HT1080 (cell line): ENCODE measurements at regions not wholly inside any gene's neighbourhood (a gene's known extent, or its start where the extent isn't known, plus 50 kb on each side); places are given as distances from the start of the nearest gene placed in this dataset.

Experiments
- DNase-seq: peaks from one replicate; pipeline ENCODE4 v3.0.0-alpha.2; 2015; ENCODE audit warnings: low read depth

DNA sequence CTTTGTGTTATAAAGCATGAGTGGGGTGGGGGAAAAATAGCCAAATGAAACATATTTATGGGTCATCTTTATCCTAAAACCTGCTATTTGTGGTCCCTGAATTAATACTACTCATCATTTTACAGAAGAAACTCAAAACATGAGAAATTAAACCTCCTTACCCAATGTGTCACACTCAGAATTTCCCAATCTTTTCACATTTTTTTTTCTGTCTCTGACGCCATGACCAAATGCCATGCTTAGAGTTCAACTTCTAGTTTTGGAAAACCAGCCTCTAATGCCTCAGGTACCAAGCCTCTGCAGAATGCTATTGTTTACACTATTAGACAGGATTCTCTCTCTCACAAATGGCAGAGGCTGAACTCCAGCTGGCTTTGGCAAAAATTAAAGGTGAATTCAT lies 505.5 kb upstream of the WWC1 start:
- no peak for DNase-seq

DNA sequence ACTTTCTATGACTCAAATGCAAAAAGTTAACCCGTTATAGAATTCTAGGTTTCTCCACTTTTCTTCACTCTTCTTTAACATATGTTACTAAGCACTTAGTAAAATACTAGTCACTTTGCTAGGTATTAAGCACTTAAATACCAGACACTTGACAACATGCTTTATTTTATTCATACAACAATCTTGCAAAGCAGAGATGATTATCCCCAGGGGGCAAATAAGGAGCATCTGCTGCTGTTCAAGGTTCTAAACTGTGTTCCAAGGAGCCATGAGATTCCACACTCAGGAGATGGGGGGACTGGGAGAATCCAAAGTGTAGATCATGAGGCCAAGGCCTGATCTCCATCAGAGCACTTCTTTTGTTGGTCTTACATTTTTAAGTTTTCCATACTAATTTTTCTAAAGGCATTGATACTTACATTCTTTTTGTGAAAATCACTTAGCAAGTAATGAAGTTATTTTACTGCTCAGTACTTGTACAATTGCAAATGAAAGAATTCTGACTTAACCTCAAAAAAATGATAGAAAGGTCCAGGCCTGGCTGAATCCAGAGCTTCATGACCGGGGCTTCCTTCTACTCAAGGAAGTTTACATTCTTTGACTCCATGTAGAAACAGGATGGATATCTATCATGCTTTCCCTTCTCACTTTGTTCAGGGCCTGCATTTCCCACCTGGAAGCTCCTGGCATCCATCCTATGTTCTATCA lies 504.4 kb upstream of the WWC1 start:
- no peak for DNase-seq

DNA sequence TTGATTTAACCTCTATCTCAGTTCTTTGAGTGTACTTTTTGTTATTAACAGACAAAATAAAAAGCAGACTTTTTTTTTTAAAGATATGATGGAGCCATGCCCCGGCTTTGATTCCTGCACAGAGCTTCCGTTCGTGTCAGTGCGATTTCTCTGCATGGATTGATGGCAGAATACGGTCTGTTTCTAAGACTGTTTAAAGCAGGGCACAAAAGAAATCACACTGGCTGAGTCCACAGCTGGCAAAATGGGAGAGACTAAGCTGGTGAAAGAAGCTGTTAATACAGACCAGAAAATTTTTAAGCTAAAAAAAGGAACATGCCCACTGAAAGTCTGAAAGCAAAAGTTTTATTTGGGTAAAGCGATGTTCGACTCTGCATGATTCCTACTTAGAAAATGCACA lies 501.4 kb upstream of the WWC1 start:
- DNase-seq, result no peak

DNA sequence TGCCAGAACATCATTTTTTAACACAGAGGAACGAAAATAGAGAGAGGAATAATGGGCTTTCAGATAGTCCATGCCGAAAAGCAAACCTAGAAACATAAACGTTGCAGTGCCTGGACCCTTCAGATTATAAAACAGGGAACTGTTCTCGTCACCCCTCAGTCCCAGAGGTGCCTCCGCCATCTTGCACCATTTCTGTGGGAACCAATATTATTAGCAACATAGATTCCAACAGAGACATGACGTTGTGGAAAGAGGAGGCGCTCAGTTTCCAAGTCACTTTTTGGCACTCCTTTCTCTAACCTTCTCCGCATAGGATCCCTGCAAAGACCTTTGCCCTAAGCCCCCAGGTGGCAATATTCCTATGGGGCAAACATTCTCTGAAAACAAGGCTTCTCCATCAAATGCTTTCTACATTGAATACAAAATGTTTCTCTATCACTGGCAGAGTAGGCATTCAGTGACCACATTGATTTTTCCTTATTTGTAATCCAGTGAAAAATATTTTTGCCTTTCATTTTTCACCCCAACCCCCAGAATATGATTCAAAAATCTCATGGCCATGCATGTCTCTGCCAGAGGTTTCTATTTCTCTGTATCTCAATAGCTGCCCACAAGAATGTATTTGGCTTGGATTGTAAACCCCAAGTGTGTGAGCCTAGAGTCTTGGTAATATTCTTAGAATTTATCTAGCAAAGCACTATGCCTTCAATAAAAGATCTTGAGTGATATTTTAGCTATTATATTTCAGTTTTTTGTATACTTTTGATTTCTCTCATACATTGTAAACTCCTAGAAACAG lies 500.8 kb upstream of the WWC1 start:
- no peak for DNase-seq

DNA sequence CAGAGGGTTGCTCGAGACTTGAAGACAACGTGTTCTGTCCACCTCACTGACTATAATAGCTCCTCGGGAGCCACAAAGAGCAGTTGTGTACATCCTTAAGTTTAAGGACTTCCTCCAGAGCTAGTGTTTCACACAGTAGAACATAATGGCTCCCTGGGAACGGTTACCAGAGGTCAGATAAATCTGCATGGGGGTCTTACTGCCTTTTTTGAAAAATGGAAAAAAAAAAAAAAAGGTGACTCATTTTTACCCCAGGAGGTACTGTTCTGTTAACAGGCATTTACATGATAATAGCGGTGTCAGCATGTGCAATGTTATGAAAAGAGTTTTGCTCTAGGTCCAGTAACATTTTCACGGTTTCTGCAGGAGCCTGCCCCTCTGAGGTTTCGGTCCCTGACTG lies 498.9 kb upstream of the WWC1 start:
- no peak for DNase-seq

DNA sequence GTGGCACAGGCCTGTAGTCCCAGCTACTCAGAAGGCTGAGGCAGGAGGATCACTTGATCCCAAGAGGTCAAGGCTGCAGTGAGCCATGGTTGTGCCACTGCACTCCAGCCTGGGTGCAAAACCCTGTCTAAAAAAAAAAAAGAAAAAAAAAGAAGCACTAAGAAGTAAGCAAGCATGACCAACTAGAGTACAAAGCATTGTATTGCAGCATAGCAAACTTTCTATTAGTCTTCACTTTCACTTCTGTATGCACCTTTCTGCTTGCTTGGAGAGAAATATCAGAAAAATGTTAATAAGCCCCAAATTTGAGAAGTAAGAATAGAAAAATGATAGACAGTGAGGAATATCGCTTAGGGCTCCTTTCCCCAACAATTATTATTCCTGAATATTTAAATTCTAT lies 497.7 kb upstream of the WWC1 start:
- DNase-seq, result no peak

DNA sequence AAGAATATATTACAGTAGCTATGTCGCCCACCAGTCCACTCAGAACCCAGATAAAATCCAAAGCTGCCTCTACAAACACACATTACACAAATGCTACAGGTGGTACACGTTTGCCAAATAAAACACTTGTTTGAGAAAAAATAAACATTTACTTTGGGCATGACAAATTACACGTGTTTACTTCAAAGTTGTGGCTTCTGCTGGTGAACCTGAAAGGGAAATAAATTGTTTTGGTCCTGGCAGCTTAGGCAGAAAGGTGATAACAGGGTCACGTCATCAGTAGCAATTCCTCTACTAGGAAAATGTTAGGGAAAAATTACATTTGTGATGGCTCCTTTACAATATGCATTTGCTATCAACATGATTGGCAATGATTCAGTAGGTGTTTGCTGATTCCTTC lies 497.3 kb upstream of the WWC1 start:
- DNase-seq, result no peak

DNA sequence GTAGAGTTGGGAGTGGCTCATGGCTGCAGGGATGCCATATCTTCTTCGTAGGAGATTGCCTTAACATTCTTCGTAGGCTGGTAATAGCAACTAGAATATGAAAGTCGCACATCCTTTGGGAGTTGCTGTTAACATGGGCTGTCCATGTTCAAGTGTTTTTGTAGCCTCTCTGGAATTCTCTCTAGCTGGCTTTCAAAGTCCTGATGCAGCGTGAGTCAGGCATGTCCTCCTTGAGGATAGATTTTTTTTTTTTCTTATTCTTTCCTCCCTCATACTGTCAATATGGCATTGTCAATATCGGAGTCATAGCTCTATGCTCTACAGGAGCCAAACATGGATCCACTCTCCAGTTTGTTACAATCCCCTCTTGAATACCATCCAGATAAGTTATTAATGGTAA lies 494.8 kb upstream of the WWC1 start:
- DNase-seq, result no peak

DNA sequence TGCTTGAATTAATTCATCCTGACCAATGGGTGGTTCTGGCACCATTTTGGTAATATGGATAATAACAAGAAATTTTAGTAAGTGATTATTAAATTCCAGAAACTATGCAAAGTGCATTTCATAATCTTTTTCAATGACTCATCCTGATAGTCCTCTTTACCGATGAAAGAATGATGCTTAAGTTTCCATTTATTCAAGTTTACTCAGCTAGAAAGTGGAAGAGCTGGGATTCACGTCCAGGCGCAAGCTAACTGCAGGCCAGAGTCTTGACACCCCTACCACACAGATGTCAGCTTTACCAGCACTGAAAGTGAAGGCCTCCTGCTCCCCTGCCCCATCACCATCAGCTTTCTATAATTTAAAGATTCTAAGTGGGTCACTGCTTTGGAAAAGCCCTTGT lies 493.5 kb upstream of the WWC1 start:
- no peak for DNase-seq

DNA sequence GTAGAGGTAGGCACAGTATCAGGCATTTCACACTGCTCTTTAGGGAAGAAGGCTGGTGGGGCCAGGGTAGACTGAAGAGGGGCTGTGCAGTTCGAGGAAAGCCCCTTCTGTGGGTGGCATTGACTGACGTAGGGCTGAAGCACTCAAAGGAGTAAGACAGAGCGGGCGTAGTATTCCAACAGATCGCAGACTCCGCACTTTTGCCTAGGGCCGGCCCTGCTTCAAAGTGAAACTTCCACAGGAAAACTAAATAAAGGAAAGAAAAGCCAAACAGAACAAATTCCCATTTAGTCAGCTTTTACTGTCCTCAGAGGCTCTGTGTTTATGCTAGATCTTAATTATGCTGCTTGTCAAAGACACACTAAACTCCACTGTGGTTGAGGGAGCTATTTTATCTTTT lies 493.0 kb upstream of the WWC1 start:
- no peak for DNase-seq

DNA sequence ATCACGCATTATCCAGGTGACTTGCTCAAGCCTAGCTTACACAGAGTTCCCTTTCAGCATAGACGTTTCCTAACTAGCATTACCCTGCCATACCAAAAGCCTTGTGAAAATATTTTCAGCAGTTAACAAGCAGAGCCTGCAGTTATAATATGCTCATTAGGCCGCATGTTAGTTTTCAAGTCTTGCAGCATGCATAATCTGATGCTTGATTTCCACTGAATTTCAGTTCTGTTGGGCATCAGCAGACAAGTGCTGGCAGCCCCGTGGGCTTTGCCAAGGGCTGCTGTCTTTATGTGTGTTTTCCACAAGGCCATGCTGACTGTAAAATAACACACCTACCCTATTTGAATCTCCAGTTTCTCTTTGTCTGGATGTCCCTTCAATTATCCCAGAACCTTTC lies 491.0 kb upstream of the WWC1 start:
- DNase-seq, result no peak

DNA sequence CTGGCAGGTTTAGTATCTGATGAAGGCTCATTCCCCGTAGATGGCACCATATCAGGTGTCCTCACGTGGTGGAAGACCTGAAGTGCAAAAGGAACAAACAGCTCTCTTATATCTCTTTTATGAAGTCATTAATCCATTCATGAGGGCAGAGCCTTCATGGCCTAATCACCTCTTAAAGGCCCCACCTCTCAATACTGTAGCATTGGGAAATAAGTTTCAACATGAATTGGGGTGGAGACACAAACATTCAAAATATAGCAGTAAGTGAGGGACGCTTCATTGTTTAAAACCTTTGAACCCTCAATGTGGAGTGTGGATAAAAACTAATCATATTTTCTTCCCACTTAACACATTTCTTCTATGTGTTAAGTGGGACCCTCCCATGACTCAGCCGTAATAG lies 489.4 kb upstream of the WWC1 start:
- DNase-seq, result no peak

DNA sequence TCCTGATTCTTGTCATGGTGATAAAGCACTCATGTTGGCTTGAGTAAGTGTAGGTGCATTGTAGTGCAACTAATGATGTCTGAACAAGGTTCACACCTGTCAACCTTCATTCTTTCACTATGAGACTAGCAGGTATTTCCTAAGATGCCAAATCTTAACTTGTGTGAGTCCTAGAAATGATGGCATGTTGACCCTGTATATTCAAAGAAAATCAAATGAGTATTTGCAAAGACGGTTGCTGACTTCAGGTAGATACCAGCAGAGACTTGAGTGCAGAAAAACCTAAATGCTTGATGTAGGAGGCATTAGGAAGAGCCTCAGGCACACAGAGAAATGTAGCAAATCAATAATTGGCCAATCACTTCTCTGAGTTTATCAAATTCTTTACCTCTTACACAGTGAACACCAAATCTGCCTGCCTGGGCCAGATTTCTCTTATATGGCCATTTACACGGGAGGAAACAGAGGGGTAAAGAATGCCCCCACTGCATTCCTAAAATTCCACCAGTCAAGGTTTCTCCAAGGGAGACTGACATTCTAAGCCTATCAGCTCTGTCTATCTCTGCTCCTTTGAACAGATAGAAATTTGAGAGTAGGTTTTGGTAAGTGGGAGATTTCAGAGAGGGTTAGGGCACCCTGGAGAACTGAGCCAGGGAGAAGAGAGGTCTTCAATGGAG lies 488.6 kb upstream of the WWC1 start:
- peak; percentile 28 for DNase-seq

DNA sequence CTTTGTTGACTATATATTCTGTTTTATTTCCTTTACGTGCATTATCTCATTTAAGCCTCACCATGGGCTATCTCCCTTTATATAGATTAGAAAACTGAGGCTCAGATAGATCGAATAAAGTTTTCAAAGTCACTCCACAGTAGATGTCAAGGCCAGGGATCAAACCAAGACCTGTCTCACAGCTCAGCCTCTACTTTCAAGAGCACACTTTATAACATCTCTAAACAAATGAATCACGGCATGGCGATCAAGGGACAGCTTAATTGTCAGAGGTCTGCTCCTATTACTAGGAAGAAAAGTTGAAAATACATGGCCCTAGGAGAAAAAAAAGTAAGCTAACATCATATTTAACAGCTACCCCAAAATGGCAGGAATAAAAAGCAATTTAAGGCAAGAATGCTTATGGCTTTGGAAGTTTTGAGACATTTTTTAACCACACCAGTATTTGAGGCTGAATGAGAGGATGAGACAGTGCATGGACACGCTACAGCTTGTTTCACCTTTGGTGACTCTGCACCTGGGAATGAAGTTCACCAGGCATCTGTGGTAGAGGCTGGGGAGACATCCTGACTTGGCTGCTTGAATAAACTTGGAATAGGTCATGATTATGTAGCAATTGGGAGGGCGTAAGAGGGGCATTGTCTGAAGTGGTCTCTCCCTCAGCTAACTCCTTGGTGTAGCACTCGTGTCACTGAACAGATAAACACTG lies 486.8 kb upstream of the WWC1 start:
- no peak for DNase-seq

DNA sequence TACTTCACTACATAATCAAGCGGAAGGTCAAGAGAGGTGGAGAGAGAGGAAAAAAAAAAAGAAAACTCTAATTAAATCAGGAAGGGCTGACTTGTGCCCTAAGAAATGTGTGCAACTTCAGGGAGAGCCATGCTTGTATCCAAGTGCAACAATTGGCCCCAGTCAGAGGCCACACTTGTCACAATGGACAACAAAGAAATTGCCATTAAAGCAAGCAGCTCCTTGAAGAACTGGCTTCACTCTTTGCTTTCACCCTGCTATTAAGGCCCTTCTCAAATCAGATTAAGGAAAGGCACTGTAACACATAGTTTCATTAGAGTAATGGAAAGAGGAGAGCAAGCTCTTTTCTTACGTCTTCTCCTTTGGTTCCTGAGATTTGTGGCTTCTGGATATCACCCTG lies 480.9 kb upstream of the WWC1 start:
- DNase-seq, result no peak

DNA sequence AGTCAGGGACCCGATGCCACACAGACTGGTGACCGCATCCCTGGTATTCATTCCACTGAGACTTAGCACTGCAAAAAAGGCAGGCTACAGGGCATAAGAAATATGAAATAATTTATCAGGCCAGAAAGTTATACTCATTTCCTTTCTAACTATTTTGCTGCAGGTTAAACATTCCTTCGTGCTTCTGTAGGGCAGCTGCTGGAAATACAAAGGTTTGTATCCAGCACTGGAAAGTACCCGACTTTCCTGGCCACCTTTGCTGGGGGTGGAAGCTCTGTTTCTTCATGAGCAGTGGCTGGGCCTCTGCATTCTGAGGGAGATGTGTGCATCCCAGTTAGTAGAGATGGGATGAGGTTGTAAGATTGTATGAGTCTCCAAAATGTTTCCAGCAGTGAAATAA lies 478.6 kb upstream of the WWC1 start:
- DNase-seq, result no peak

DNA sequence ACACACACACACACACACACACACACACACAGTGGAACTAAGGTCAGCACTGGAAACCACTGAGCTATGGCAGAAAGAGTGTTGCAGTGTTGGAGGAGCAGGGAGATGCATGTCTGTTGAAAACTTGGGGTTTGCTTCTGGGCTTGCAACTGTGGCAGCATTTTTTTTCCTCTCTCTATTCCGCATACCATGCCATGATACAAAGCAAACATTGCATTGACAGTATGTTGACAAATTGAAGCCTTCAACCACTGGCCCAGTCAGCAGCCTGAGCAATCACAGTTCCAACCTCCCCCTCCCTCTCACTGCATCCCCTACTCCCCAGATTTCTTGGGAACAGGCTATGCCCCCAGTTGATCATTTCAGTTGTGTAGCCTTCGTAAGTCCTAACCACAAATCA lies 478.1 kb upstream of the WWC1 start:
- DNase-seq, result no peak

DNA sequence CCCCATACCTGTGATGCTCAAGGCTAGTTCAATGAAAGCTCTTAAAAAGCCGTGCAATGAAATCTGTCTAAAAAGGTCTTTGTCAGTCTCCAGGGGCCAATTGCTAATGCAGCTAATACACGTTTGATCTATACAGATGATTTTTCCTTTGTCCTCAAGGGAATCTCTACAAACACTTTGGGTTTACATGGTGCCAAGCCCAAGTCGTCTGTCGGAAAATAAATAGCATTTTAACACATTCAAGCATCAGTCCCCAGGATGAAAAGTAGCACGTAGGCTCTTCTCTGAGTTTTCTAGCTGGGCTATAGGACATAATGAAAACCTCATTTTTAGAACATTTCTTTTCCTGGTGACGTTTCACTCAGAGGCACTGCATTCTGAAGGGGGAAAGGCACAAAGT lies 477.4 kb upstream of the WWC1 start:
- DNase-seq, result no peak

DNA sequence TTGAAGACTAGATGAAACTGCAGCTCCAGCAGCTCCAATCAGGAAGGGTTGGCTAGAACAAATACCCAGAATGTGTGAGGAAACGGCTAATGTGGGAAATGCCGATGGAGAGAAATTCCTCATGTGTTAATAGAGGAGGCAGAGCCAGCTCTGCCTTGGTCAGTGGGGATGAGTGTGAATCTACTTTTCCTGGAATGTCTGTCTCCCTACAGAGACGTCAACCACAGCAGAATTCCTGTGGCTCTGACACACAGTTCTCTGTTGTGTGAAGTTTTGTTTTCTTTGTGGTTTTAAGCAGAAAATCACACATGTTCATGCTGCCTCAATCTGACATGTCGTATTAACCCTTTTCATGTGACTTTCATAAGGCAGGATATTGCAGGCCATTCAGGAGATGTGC lies 476.6 kb upstream of the WWC1 start:
- DNase-seq, result peak; percentile 100

DNA sequence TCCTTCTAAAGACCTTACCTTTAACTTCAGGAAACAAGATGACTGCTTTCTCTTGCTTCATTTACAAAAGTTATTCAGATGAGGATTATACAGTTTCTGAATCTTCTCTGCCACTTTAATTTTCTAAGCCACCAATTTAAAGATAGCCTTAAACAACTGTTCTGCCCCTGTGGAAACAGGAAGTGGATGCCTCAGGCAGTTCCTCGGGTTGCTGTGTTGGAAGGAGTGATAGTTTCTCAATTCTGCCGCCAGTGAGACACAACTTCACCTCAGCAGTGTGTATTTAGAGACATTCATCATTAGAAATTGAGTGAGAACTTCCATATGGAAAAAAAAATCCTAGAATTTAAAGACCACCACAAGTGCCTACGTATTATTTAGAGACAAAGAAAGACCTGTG lies 475.1 kb upstream of the WWC1 start:
- DNase-seq, result peak; percentile 30

DNA sequence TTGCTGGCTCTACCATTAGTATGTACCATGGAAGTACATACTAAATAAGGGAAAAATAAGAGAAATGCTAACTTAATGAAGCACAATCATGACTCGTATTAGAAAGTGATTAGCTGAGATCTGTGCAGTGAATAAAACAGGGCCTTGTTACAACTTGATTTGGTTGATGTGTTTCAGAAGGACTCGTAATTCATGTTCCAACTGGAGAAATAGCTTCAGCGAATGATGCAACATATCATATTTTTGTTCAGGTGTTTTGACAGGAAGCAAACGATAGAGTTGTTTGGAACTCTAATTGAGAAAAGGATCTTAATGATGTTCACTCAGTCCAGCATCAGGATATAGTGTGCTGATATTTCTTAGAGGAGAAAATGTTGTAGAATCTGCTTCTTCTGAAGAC lies 474.6 kb upstream of the WWC1 start:
- no peak for DNase-seq

DNA sequence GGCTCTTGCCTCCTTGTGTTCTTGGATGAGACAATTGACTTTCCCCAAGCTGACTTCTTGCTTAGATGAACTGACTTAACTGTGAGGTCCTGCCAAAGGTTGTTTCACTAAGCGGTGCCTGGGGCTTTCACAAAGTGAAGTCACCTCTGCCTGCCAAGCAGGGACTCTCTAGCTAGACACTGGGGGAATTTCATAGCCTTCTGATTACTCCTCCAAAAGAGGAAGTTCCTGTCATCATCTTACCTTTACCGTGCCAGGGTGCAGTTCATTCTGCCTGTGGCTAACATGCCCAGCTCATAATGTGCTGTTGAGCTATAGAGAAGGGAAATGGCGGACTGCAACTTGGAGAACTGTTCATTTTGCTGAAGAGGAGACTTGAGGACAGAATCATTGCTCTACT lies 472.0 kb upstream of the WWC1 start:
- no peak for DNase-seq
